Liver (tissue), 8 donors: ENCODE measurements at regions not wholly inside any gene's neighbourhood (a gene's known extent, or its start where the extent isn't known, plus 50 kb on each side); places are given as distances from the start of the nearest gene placed in this dataset.

Experiments used
- DNase-seq: peaks from one replicate; pipeline ENCODE4 v3.0.0-alpha.2; 2017; ENCODE audit warnings: low spot score
- H3K27ac ChIP-seq, 2 donors: one replicate each; pipeline ENCODE4 v1.7.0; 2013; ENCODE audit warnings: inconsistent platforms in 2 of 2, low read length in 2 of 2, control low read depth in 1 of 2, low read depth in 1 of 2, mild to moderate bottlenecking in 1 of 2
- H3K27me3 ChIP-seq, 4 donors: one replicate each; pipeline versions ENCODE4 v1.6.1 to v1.7.0; 2013; ENCODE audit warnings: low read length in 3 of 4, inconsistent platforms in 1 of 4, mild to moderate bottlenecking in 1 of 4, moderate library complexity in 1 of 4; ENCODE audit not compliant: control insufficient read depth in 4 of 4, insufficient read depth in 4 of 4
- H3K36me3 ChIP-seq, 4 donors: one replicate each; pipeline versions ENCODE4 v1.6.1 to v1.7.0; 2013; ENCODE audit warnings: low read length in 3 of 4, mild to moderate bottlenecking in 3 of 4, low read depth in 1 of 4, moderate library complexity in 1 of 4; ENCODE audit not compliant: control insufficient read depth in 4 of 4, insufficient read depth in 3 of 4
- H3K4me1 ChIP-seq, 4 donors: one replicate each; pipeline versions ENCODE4 v1.6.1 to v1.7.0; 2013; ENCODE audit warnings: low read length in 3 of 4, mild to moderate bottlenecking in 3 of 4, moderate library complexity in 1 of 4; ENCODE audit not compliant: control insufficient read depth in 4 of 4, insufficient read depth in 4 of 4
- H3K4me3 ChIP-seq, 3 donors: one replicate each; pipeline versions ENCODE4 v1.6.1 to v1.7.0; 2013; ENCODE audit warnings: low read length in 3 of 3, control low read depth in 1 of 3, low read depth in 1 of 3, mild to moderate bottlenecking in 1 of 3
- H3K9ac ChIP-seq, 2 donors: one replicate each; pipeline ENCODE4 v1.7.0; 2013; ENCODE audit warnings: low read length in 2 of 2, mild to moderate bottlenecking in 2 of 2, moderate library complexity in 2 of 2, control low read depth in 1 of 2, low read depth in 1 of 2
- H3K9me3 ChIP-seq, 4 donors: one replicate each; pipeline versions ENCODE4 v1.6.1 to v1.7.0; 2013; ENCODE audit warnings: low read length in 3 of 4; ENCODE audit not compliant: control insufficient read depth in 4 of 4
- EGR1 ChIP-seq, 2 donors: IDR thresholded peaks; 2 replicates each; pipeline ENCODE4 v1.6.1; 2016 to 2018; ENCODE audit warnings: antibody characterized with exemption in 2 of 2, low read depth in 2 of 2
- FOXA1 ChIP-seq: IDR thresholded peaks from 2 replicates; pipeline ENCODE4 v1.6.1; 2016; ENCODE audit warnings: antibody characterized with exemption
- FOXA2 ChIP-seq: IDR thresholded peaks from 2 replicates; pipeline ENCODE4 v1.6.1; 2016; ENCODE audit warnings: antibody characterized with exemption
- GABPA ChIP-seq, 2 donors: IDR thresholded peaks in 1 of 2; conservative IDR thresholded peaks in 1 of 2; 2 replicates each; pipeline ENCODE4 v1.6.1; 2016; ENCODE audit warnings: antibody characterized with exemption in 2 of 2, mild to moderate bottlenecking in 1 of 2, moderate library complexity in 1 of 2
- HNF4A ChIP-seq, 2 donors: conservative IDR thresholded peaks; 2 replicates each; pipeline ENCODE4 v1.6.1; 2016; ENCODE audit warnings: antibody characterized with exemption in 2 of 2, mild to moderate bottlenecking in 2 of 2
- HNF4G ChIP-seq: IDR thresholded peaks from 2 replicates; pipeline ENCODE4 v1.6.1; 2016; ENCODE audit warnings: antibody characterized with exemption
- JUND ChIP-seq, 2 donors: IDR thresholded peaks; 2 replicates each; pipeline ENCODE4 v1.6.1; 2016; ENCODE audit warnings: antibody characterized with exemption in 2 of 2
- NR2F2 ChIP-seq: IDR thresholded peaks from 2 replicates; pipeline ENCODE4 v1.6.1; 2016; ENCODE audit warnings: antibody characterized with exemption
- RAD21 ChIP-seq, 2 donors: IDR thresholded peaks; 2 replicates each; pipeline ENCODE4 v1.6.1; 2016; ENCODE audit warnings: antibody characterized with exemption in 2 of 2, mild to moderate bottlenecking in 2 of 2
- RXRA ChIP-seq, 2 donors: IDR thresholded peaks; 2 replicates each; pipeline ENCODE4 v1.6.1; 2017 to 2018; ENCODE audit warnings: antibody characterized with exemption in 2 of 2, mild to moderate bottlenecking in 1 of 2
- SP1 ChIP-seq: IDR thresholded peaks from 2 replicates; pipeline ENCODE4 v1.6.1; 2018; ENCODE audit warnings: antibody characterized with exemption, mild to moderate bottlenecking
- TAF1 ChIP-seq: conservative IDR thresholded peaks from 2 replicates; pipeline ENCODE4 v1.6.1; 2016; ENCODE audit warnings: antibody characterized with exemption, mild to moderate bottlenecking
- YY1 ChIP-seq: IDR thresholded peaks from 2 replicates; pipeline ENCODE4 v1.6.1; 2016; ENCODE audit warnings: antibody characterized with exemption, mild to moderate bottlenecking
- WGBS: extraction: QIAGEN DNeasy Blood & Tissue Kit; methylation state at CpG from one replicate; pipeline ENCODE4 v1.1.7; 2013; 5-methylcytosine and 5-hydroxymethylcytosine counted together
- TF ChIP-seq, protein P1 (sequence below): IDR thresholded peaks from 2 replicates; pipeline ENCODE4 v1.6.1; 2016; ENCODE audit warnings: antibody characterized with exemption
- TF ChIP-seq, protein P2 (sequence below): IDR thresholded peaks from 2 replicates; pipeline ENCODE4 v1.6.1; 2016; ENCODE audit warnings: antibody characterized with exemption
- TF ChIP-seq, protein P3 (sequence below): fragments of 150-350 bp; IDR thresholded peaks from 2 replicates; pipeline ENCODE4 v1.5.1; 2017; ENCODE audit warnings: improper control_type of control experiment, low read depth, low read length; ENCODE audit not compliant: missing input control
- TF ChIP-seq, protein P4 (sequence below): IDR thresholded peaks from 2 replicates; pipeline ENCODE4 v1.6.1; 2016; ENCODE audit warnings: antibody characterized with exemption
- TF ChIP-seq, protein P5 (sequence below): IDR thresholded peaks from 2 replicates; pipeline ENCODE4 v1.6.1; 2016; ENCODE audit warnings: antibody characterized with exemption, mild to moderate bottlenecking
- donor health status: healthy.
- donor health status: healthy.
- donor health status: healthy.
- donor health status: healthy.
- donor health status: healthy.

DNA sequence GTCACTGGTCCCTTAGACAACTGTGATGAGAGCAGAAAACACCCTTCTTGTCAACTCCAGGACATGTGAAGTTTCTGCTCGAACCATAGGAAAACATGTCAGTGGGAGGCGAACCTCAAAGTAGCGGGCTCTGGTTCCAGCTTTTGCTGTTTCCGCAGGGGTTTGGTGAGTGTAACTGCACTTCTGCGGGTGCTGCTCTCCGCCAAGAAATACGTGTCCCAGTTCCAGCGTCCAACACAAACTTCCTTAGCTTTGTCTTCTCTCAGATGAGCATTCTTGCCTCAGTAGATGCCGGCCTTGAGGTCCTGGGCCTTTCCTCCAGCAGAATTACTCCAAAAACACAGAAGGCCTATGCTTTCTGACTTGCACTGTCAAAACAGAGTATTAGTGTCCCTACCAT lies 156.3 kb downstream of the FNDC1 start:
- H3K27ac ChIP-seq = no peak overlapping the region
- H3K27me3 ChIP-seq = no peaks in the 10 kb centered on the region
- H3K4me1 ChIP-seq = no peaks in the 10 kb centered on the region
- no peaks in the 10 kb centered on the region for H3K9me3 ChIP-seq
- H3K9ac ChIP-seq = no peak overlapping the region
- TF ChIP-seq, protein P1, sequence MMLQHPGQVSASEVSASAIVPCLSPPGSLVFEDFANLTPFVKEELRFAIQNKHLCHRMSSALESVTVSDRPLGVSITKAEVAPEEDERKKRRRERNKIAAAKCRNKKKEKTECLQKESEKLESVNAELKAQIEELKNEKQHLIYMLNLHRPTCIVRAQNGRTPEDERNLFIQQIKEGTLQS = no peak
- TF ChIP-seq FOXA2 = no peak
- no peak for TF ChIP-seq EGR1 (IDR thresholded peaks at IDR 0.05; ENCODE audit: low read depth in 2 of 2)
- no peak for TF ChIP-seq SP1
- TF ChIP-seq, protein P2, sequence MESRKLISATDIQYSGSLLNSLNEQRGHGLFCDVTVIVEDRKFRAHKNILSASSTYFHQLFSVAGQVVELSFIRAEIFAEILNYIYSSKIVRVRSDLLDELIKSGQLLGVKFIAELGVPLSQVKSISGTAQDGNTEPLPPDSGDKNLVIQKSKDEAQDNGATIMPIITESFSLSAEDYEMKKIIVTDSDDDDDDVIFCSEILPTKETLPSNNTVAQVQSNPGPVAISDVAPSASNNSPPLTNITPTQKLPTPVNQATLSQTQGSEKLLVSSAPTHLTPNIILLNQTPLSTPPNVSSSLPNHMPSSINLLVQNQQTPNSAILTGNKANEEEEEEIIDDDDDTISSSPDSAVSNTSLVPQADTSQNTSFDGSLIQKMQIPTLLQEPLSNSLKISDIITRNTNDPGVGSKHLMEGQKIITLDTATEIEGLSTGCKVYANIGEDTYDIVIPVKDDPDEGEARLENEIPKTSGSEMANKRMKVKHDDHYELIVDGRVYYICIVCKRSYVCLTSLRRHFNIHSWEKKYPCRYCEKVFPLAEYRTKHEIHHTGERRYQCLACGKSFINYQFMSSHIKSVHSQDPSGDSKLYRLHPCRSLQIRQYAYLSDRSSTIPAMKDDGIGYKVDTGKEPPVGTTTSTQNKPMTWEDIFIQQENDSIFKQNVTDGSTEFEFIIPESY = no peak
- TF ChIP-seq FOXA1 = no peak
- TF ChIP-seq, protein P3, sequence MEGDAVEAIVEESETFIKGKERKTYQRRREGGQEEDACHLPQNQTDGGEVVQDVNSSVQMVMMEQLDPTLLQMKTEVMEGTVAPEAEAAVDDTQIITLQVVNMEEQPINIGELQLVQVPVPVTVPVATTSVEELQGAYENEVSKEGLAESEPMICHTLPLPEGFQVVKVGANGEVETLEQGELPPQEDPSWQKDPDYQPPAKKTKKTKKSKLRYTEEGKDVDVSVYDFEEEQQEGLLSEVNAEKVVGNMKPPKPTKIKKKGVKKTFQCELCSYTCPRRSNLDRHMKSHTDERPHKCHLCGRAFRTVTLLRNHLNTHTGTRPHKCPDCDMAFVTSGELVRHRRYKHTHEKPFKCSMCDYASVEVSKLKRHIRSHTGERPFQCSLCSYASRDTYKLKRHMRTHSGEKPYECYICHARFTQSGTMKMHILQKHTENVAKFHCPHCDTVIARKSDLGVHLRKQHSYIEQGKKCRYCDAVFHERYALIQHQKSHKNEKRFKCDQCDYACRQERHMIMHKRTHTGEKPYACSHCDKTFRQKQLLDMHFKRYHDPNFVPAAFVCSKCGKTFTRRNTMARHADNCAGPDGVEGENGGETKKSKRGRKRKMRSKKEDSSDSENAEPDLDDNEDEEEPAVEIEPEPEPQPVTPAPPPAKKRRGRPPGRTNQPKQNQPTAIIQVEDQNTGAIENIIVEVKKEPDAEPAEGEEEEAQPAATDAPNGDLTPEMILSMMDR = no peak
- TF ChIP-seq GABPA (IDR thresholded peaks at IDR 0.05 in 1 of 2, conservative IDR thresholded peaks at IDR 0.05 in 1 of 2) = no peak
- TF ChIP-seq YY1 = no peak
- H3K36me3 ChIP-seq = no peaks in the 10 kb centered on the region
- DNase-seq = no peak
- no peak overlapping the region for H3K4me3 ChIP-seq
- 94% methylated on average over 9 of the region's 9 CpGs for WGBS

DNA sequence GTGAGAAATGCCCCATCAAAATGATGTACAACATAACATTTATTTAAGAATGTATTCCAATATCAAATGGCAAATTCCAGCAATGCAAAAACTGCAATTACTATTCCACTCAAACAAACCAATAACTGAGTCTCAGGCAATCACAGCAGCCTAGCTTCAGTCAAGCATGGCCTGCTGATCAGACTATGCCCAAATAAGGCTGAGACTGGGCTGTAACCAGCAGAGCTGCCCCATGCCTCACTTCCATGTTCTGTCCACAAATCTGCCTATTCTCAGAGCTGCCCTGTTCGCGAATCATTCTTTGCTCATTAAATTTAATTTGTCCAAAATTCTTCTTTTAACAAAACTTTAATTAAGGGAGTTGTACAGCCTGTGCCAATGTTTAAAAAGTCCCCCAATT lies 155.4 kb downstream of the FNDC1 start:
- no peak overlapping the region for H3K4me3 ChIP-seq
- DNase-seq = no peak
- no peaks in the 10 kb centered on the region for H3K4me1 ChIP-seq
- no peaks in the 10 kb centered on the region for H3K9me3 ChIP-seq
- 99% methylated on average over 2 of the region's 2 CpGs for WGBS
- H3K27ac ChIP-seq = no peak overlapping the region
- no peaks in the 10 kb centered on the region for H3K36me3 ChIP-seq
- no peaks in the 10 kb centered on the region for H3K27me3 ChIP-seq
- H3K9ac ChIP-seq = no peak overlapping the region
- TF ChIP-seq, protein P4, sequence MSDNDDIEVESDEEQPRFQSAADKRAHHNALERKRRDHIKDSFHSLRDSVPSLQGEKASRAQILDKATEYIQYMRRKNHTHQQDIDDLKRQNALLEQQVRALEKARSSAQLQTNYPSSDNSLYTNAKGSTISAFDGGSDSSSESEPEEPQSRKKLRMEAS = no peak
- TF ChIP-seq, protein P1 = no peak
- no peak for TF ChIP-seq RAD21 (IDR thresholded peaks at IDR 0.05)
- TF ChIP-seq SP1 = no peak
- TF ChIP-seq NR2F2 = no peak
- TF ChIP-seq FOXA1 = no peak
- TF ChIP-seq JUND (IDR thresholded peaks at IDR 0.05) = no peak
- no peak for TF ChIP-seq RXRA (IDR thresholded peaks at IDR 0.05)
- TF ChIP-seq, protein P3 = no peak
- TF ChIP-seq, protein P2 = no peak
- TF ChIP-seq GABPA (IDR thresholded peaks at IDR 0.05 in 1 of 2, conservative IDR thresholded peaks at IDR 0.05 in 1 of 2) = no peak
- no peak for TF ChIP-seq EGR1 (IDR thresholded peaks at IDR 0.05; ENCODE audit: low read depth in 2 of 2)
- no peak for TF ChIP-seq TAF1
- no peak for TF ChIP-seq FOXA2
- TF ChIP-seq HNF4G = no peak
- no peak for TF ChIP-seq YY1
- no peak for TF ChIP-seq HNF4A (conservative IDR thresholded peaks at IDR 0.05)
- TF ChIP-seq, protein P5, sequence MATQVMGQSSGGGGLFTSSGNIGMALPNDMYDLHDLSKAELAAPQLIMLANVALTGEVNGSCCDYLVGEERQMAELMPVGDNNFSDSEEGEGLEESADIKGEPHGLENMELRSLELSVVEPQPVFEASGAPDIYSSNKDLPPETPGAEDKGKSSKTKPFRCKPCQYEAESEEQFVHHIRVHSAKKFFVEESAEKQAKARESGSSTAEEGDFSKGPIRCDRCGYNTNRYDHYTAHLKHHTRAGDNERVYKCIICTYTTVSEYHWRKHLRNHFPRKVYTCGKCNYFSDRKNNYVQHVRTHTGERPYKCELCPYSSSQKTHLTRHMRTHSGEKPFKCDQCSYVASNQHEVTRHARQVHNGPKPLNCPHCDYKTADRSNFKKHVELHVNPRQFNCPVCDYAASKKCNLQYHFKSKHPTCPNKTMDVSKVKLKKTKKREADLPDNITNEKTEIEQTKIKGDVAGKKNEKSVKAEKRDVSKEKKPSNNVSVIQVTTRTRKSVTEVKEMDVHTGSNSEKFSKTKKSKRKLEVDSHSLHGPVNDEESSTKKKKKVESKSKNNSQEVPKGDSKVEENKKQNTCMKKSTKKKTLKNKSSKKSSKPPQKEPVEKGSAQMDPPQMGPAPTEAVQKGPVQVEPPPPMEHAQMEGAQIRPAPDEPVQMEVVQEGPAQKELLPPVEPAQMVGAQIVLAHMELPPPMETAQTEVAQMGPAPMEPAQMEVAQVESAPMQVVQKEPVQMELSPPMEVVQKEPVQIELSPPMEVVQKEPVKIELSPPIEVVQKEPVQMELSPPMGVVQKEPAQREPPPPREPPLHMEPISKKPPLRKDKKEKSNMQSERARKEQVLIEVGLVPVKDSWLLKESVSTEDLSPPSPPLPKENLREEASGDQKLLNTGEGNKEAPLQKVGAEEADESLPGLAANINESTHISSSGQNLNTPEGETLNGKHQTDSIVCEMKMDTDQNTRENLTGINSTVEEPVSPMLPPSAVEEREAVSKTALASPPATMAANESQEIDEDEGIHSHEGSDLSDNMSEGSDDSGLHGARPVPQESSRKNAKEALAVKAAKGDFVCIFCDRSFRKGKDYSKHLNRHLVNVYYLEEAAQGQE = no peak
